ENCODE measurements at regions not wholly inside any gene's neighbourhood (a gene's known extent, or its start where the extent isn't known, plus 50 kb on each side); places are given as distances from the start of the nearest gene placed in this dataset.

- ATAC-seq (no peak), DNase-seq (no peak)
- Mint-ChIP-seq H3K9me3 (no peaks in the 10 kb centered on the region), H3K36me3 (no peaks in the 10 kb centered on the region), H3K4me1 (peaks cover 5% of the 10 kb centered on the region in 2 donors), H3K4me3 (no peak overlapping the region), H3K27me3 (ENCODE audit: low read depth in 2 of 2) (peaks cover 17 to 44% of the 10 kb centered on the region in 2 donors), H3K27ac (no peak overlapping the region)
- Histone ChIP-seq H3K4me1 (ENCODE audit: control insufficient read depth, insufficient read depth, low read length) (peaks cover 3% of the 10 kb centered on the region), H3K9me3 (ENCODE audit: control insufficient read depth, insufficient read depth, low read length) (no peaks in the 10 kb centered on the region), H3K27me3 (ENCODE audit: control insufficient read depth, insufficient read depth, low read length) (peaks cover 5% of the 10 kb centered on the region), H3K4me3 (ENCODE audit: low read length) (no peak overlapping the region), H3K27ac (ENCODE audit: low read length) (no peak overlapping the region), H3K36me3 (ENCODE audit: control insufficient read depth, insufficient read depth, low read length) (no peaks in the 10 kb centered on the region)
- intact Hi-C loops (cut with micrococcal nuclease) = no loop called here
- WGBS (ENCODE audit: insufficient coverage) = 93% methylated on average over 5 of the region's 6 CpGs
- no peak for TF ChIP-seq CTCF (IDR thresholded peaks at IDR 0.05)
Measured at GRCh38 chr17:77070888-77071279, 69.9 kb upstream of the SEC14L1 start.

- ATAC-seq (no peak), DNase-seq (no peak)
- peaks cover 0 to 4% of the 10 kb centered on the region in 2 donors for H3K4me1 Mint-ChIP-seq
- no peak overlapping the region for H3K27ac Mint-ChIP-seq
- H3K9me3 Mint-ChIP-seq = no peaks in the 10 kb centered on the region
- intact Hi-C loops (cut with micrococcal nuclease) = no loop called here
- no peaks in the 10 kb centered on the region for H3K4me1 ChIP-seq (ENCODE audit: control insufficient read depth, insufficient read depth, low read length)
- H3K36me3 Mint-ChIP-seq = no peaks in the 10 kb centered on the region
- no peak overlapping the region for H3K27ac ChIP-seq (ENCODE audit: low read length)
- no peak overlapping the region for H3K4me3 Mint-ChIP-seq
- H3K36me3 ChIP-seq (ENCODE audit: control insufficient read depth, insufficient read depth, low read length) = no peaks in the 10 kb centered on the region
- no peaks in the 10 kb centered on the region for H3K9me3 ChIP-seq (ENCODE audit: control insufficient read depth, insufficient read depth, low read length)
- H3K27me3 Mint-ChIP-seq (ENCODE audit: low read depth in 2 of 2) = peaks cover 19 to 44% of the 10 kb centered on the region in 2 donors
- H3K27me3 ChIP-seq (ENCODE audit: control insufficient read depth, insufficient read depth, low read length) = peaks cover 5% of the 10 kb centered on the region
- no peak overlapping the region for H3K4me3 ChIP-seq (ENCODE audit: low read length)
- TF ChIP-seq CTCF (IDR thresholded peaks at IDR 0.05) = no peak
Measured at GRCh38 chr17:77071925-77072490, 68.8 kb upstream of the SEC14L1 start.

GRCh38 chr17:77072670-77073069 is 68.1 kb upstream of the SEC14L1 start:
- Histone ChIP-seq H3K4me1 (ENCODE audit: control insufficient read depth, insufficient read depth, low read length) (no peaks in the 10 kb centered on the region), H3K36me3 (ENCODE audit: control insufficient read depth, insufficient read depth, low read length) (no peaks in the 10 kb centered on the region), H3K27me3 (ENCODE audit: control insufficient read depth, insufficient read depth, low read length) (peaks cover 5% of the 10 kb centered on the region), H3K9me3 (ENCODE audit: control insufficient read depth, insufficient read depth, low read length) (no peaks in the 10 kb centered on the region), H3K4me3 (ENCODE audit: low read length) (no peak overlapping the region), H3K27ac (ENCODE audit: low read length) (no peak overlapping the region)
- 76% methylated on average over 4 of the region's 4 CpGs for WGBS (ENCODE audit: insufficient coverage)
- ATAC-seq (no peak), DNase-seq (no peak)
- intact Hi-C loops (cut with micrococcal nuclease) = no loop called here
- Mint-ChIP-seq H3K4me3 (no peak overlapping the region), H3K36me3 (no peaks in the 10 kb centered on the region), H3K4me1 (peaks cover 0 to 4% of the 10 kb centered on the region in 2 donors), H3K27me3 (ENCODE audit: low read depth in 2 of 2) (peaks cover 19 to 46% of the 10 kb centered on the region in 2 donors), H3K27ac (no peak overlapping the region), H3K9me3 (no peaks in the 10 kb centered on the region)
- no peak for TF ChIP-seq CTCF (IDR thresholded peaks at IDR 0.05)

GRCh38 chr17:77074681-77075080 is 66.1 kb upstream of the SEC14L1 start:
- Histone ChIP-seq H3K4me1 (ENCODE audit: control insufficient read depth, insufficient read depth, low read length) (no peaks in the 10 kb centered on the region), H3K27ac (ENCODE audit: low read length) (no peak overlapping the region), H3K4me3 (ENCODE audit: low read length) (no peak overlapping the region), H3K36me3 (ENCODE audit: control insufficient read depth, insufficient read depth, low read length) (no peaks in the 10 kb centered on the region), H3K9me3 (ENCODE audit: control insufficient read depth, insufficient read depth, low read length) (no peaks in the 10 kb centered on the region), H3K27me3 (ENCODE audit: control insufficient read depth, insufficient read depth, low read length) (peaks cover 5% of the 10 kb centered on the region)
- 79% methylated on average over 7 of the region's 12 CpGs for WGBS (ENCODE audit: insufficient coverage)
- Mint-ChIP-seq H3K27me3 (ENCODE audit: low read depth in 2 of 2) (peaks cover 17 to 42% of the 10 kb centered on the region in 2 donors), H3K27ac (no peak overlapping the region), H3K36me3 (no peaks in the 10 kb centered on the region), H3K4me1 (peaks cover 0 to 4% of the 10 kb centered on the region in 2 donors), H3K4me3 (no peak overlapping the region), H3K9me3 (no peaks in the 10 kb centered on the region)
- no peak for TF ChIP-seq CTCF (IDR thresholded peaks at IDR 0.05)
- DNase-seq (no peak), ATAC-seq (no peak)
- intact Hi-C loops (cut with micrococcal nuclease) = no loop called here

Data from natural killer cell (primary cell).